ENCODE measurements at regions not wholly inside any gene's neighbourhood (a gene's known extent, or its start where the extent isn't known, plus 50 kb on each side); places are given as distances from the start of the nearest gene placed in this dataset.

- Mint-ChIP-seq H3K9me3 (peaks cover 34% of the 10 kb centered on the region), H3K27ac (no peak overlapping the region), H3K36me3 (peaks cover 9% of the 10 kb centered on the region; the same call in 1 of the 2 replicates), H3K27me3 (ENCODE audit: low read depth) (no peaks in the 10 kb centered on the region; the same call in 1 of the 2 replicates), H3K4me3 (no peak overlapping the region), H3K4me1 (no peaks in the 10 kb centered on the region)
- POLR2A ChIA-PET, result no interaction called here
- TF ChIP-seq, protein P1, sequence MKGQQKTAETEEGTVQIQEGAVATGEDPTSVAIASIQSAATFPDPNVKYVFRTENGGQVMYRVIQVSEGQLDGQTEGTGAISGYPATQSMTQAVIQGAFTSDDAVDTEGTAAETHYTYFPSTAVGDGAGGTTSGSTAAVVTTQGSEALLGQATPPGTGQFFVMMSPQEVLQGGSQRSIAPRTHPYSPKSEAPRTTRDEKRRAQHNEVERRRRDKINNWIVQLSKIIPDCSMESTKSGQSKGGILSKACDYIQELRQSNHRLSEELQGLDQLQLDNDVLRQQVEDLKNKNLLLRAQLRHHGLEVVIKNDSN (CRISPR knock-in tag; IDR thresholded peaks at IDR 0.05), result no peak
- no peak for TF ChIP-seq E2F4 (CRISPR knock-in tag; IDR thresholded peaks at IDR 0.05; ENCODE audit: borderline replicate concordance, low read depth)
- TF ChIP-seq, protein P2, sequence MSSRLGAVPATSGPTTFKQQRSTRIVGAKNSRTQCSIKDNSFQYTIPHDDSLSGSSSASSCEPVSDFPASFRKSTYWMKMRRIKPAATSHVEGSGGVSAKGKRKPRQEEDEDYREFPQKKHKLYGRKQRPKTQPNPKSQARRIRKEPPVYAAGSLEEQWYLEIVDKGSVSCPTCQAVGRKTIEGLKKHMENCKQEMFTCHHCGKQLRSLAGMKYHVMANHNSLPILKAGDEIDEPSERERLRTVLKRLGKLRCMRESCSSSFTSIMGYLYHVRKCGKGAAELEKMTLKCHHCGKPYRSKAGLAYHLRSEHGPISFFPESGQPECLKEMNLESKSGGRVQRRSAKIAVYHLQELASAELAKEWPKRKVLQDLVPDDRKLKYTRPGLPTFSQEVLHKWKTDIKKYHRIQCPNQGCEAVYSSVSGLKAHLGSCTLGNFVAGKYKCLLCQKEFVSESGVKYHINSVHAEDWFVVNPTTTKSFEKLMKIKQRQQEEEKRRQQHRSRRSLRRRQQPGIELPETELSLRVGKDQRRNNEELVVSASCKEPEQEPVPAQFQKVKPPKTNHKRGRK (CRISPR knock-in tag; IDR thresholded peaks at IDR 0.05; ENCODE audit: borderline replicate concordance), result no peak
- TF ChIP-seq ZNF138 (CRISPR knock-in tag; conservative IDR thresholded peaks at IDR 0.05), result no peak
- no peak for TF ChIP-seq E2F5 (CRISPR knock-in tag; IDR thresholded peaks at IDR 0.05)
- no peak for TF ChIP-seq NR3C1 (CRISPR knock-in tag; conservative IDR thresholded peaks at IDR 0.05; ENCODE audit: low read depth)
- TF ChIP-seq ZBTB21 (CRISPR knock-in tag; IDR thresholded peaks at IDR 0.05; ENCODE audit: borderline replicate concordance), result no peak
- no peak for TF ChIP-seq RELA (CRISPR knock-in tag; IDR thresholded peaks at IDR 0.05; ENCODE audit: borderline replicate concordance)
- TF ChIP-seq GRHL2 (CRISPR knock-in tag; IDR thresholded peaks at IDR 0.05; ENCODE audit: insufficient replicate concordance, severe bottlenecking), result no peak
- TF ChIP-seq JAZF1 (CRISPR knock-in tag; IDR thresholded peaks at IDR 0.05), result no peak
- TF ChIP-seq JUN (CRISPR knock-in tag; IDR thresholded peaks at IDR 0.05), result no peak
- TF ChIP-seq, protein P3, sequence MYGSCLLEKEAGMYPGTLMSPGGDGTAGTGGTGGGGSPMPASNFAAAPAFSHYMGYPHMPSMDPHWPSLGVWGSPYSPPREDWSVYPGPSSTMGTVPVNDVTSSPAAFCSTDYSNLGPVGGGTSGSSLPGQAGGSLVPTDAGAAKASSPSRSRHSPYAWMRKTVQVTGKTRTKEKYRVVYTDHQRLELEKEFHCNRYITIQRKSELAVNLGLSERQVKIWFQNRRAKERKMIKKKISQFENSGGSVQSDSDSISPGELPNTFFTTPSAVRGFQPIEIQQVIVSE (CRISPR knock-in tag; IDR thresholded peaks at IDR 0.05; ENCODE audit: borderline replicate concordance), result no peak
- no peak for TF ChIP-seq MXD4 (CRISPR knock-in tag; IDR thresholded peaks at IDR 0.05; ENCODE audit: borderline replicate concordance)
- TF ChIP-seq, protein P4, sequence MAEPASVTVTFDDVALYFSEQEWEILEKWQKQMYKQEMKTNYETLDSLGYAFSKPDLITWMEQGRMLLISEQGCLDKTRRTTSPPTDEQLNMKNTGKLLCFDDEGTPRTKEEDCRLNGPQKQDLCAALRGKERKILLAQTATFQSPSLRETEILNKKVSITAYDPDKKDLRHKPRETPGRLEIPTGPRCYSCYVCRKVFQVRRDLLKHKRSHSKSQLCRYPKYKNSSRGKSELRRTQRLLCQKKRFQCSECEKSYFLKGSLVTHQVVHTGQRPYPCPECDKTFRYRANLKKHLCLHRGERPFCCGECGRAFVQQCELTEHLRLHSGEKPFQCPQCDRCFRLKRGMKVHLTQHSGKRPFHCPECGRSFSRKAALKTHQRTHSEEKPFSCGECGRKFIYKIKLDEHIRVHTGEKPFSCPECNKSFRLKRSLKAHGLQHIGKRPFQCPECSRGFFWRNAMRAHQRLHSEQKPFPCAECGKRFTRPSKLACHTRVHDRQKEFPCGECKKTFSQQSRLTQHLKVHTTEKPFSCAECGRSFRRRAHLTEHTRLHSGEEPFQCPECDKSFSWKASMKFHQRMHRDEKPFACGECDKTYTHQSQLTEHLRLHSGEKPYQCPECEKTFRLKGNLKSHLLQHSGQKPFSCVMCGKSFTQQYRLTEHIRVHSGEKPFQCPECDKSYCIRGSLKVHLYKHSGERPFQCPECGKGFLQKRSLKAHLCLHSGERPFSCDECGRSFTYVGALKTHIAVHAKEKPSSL (CRISPR knock-in tag; conservative IDR thresholded peaks at IDR 0.05), result no peak
- no peak for TF ChIP-seq GABPB1 (CRISPR knock-in tag; IDR thresholded peaks at IDR 0.05)
- no peak for TF ChIP-seq ZNF317 (CRISPR knock-in tag; IDR thresholded peaks at IDR 0.05; ENCODE audit: borderline replicate concordance, low read depth)
- no peak for ATAC-seq
- no peak for DNase-seq (ENCODE audit: low spot score)
- CTCF ChIA-PET, result no interaction called here
Observed at GRCh38 chr14:98323836-98324235, 948.2 kb downstream of the BCL11B start.

DNA sequence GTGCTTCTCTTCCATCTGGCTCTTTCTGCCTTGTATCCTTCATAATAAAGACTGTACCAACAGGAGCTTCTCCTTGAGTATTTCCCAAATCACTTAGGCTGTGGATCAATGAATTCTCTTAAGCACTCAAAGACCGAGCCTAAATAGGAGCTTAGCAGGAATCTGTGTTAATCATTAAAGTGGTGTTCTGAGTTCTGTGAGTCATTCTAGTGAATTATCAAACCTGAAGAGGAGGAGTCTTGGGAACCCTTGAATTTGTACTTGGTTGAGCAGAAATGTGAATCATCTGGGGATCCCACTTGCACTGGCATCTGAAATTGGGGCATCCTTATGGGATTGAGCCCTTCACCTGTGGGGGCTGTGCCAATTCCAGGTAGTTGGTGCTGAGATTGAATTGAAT lies 946.2 kb downstream of the BCL11B start:
- Mint-ChIP-seq H3K4me1 (no peaks in the 10 kb centered on the region), H3K27ac (no peak overlapping the region), H3K27me3 (ENCODE audit: low read depth) (no peaks in the 10 kb centered on the region; the same call in 1 of the 2 replicates), H3K9me3 (peaks cover 29% of the 10 kb centered on the region), H3K36me3 (no peaks in the 10 kb centered on the region), H3K4me3 (no peak overlapping the region)
- POLR2A ChIA-PET, result no interaction called here
- no peak for ATAC-seq
- CTCF ChIA-PET, result no interaction called here
- TF ChIP-seq ZBTB21 (CRISPR knock-in tag; IDR thresholded peaks at IDR 0.05; ENCODE audit: borderline replicate concordance) (no peak), TCF7 (CRISPR knock-in tag; IDR thresholded peaks at IDR 0.05; ENCODE audit: low read depth) (no peak), ZNF317 (CRISPR knock-in tag; IDR thresholded peaks at IDR 0.05; ENCODE audit: borderline replicate concordance, low read depth) (no peak), E2F5 (CRISPR knock-in tag; IDR thresholded peaks at IDR 0.05) (no peak), ZNF121 (CRISPR knock-in tag; IDR thresholded peaks at IDR 0.05) (no peak), ATF2 (CRISPR knock-in tag; IDR thresholded peaks at IDR 0.05; ENCODE audit: borderline replicate concordance, low read depth) (no peak), CREM (CRISPR knock-in tag; IDR thresholded peaks at IDR 0.05) (no peak), ZNF416 (CRISPR knock-in tag; IDR thresholded peaks at IDR 0.05) (no peak), ZNF138 (CRISPR knock-in tag; conservative IDR thresholded peaks at IDR 0.05) (no peak), MLX (CRISPR knock-in tag; IDR thresholded peaks at IDR 0.05) (no peak)
- DNase-seq (ENCODE audit: low spot score), result no peak

All from WTC11 (cell line).